GM23338 (cell line): ENCODE measurements at regions not wholly inside any gene's neighbourhood (a gene's known extent, or its start where the extent isn't known, plus 50 kb on each side); places are given as distances from the start of the nearest gene placed in this dataset.

ENCODE experiments used
- ATAC-seq: fragments of 200-7000 bp; cut with Tn5 transposase; 3 replicates; pipeline ENCODE4 v1.9.1; 2020
- DNase-seq: peaks from one replicate; pipeline ENCODE4 v3.0.0-alpha.2; 2015; ENCODE audit warnings: low spot score
- H2AFZ ChIP-seq: fragments of 200-600 bp; sonication (generic); 2 replicates; pipeline ENCODE4 v1.8.0; 2016; ENCODE audit warnings: antibody characterized with exemption, mild to moderate bottlenecking, moderate library complexity
- H3F3A ChIP-seq: fragments of 200-600 bp; sonication (generic); replicated peaks from 2 replicates; pipeline ENCODE4 v1.8.0; 2017; ENCODE audit warnings: antibody characterized with exemption, mixed run types, low read depth
- H3K27ac ChIP-seq: fragments of 200-600 bp; sonication (generic); 2 replicates; pipeline ENCODE4 v1.6.1; 2016; ENCODE audit warnings: low read depth
- H3K27me3 ChIP-seq: fragments of 200-600 bp; sonication (generic); 2 replicates; pipeline ENCODE4 v1.8.0; 2016; ENCODE audit warnings: mild to moderate bottlenecking, mixed run types, moderate library complexity; ENCODE audit not compliant: insufficient read depth
- H3K36me3 ChIP-seq: fragments of 200-600 bp; sonication (generic); 2 replicates; pipeline ENCODE4 v1.8.0; 2016; ENCODE audit warnings: mild to moderate bottlenecking; ENCODE audit not compliant: insufficient read depth
- H3K4me1 ChIP-seq: fragments of 200-600 bp; sonication (generic); 2 replicates; pipeline ENCODE4 v1.8.0; 2016; ENCODE audit warnings: mild to moderate bottlenecking, moderate library complexity; ENCODE audit not compliant: insufficient read depth
- H3K4me2 ChIP-seq: fragments of 200-600 bp; sonication (generic); 2 replicates; pipeline ENCODE4 v1.7.1; 2017; ENCODE audit warnings: mixed run types
- H3K4me3 ChIP-seq: fragments of 200-600 bp; sonication (generic); 2 replicates; pipeline ENCODE4 v1.6.1; 2016; ENCODE audit warnings: mixed run types
- H3K79me2 ChIP-seq: fragments of 200-600 bp; sonication (generic); replicated peaks from 2 replicates; pipeline ENCODE4 v1.8.0; 2017; ENCODE audit warnings: mild to moderate bottlenecking; ENCODE audit not compliant: insufficient read depth
- H3K9me2 ChIP-seq: fragments of 200-600 bp; sonication (generic); 2 replicates; pipeline ENCODE4 v1.8.0; 2017; ENCODE audit not compliant: insufficient read depth
- H4K20me1 ChIP-seq: fragments of 200-600 bp; sonication (generic); replicated peaks from 2 replicates; pipeline ENCODE4 v1.8.0; 2017; ENCODE audit warnings: mild to moderate bottlenecking; ENCODE audit not compliant: insufficient read depth
- H3K27ac Mint-ChIP-seq: 2 replicates; pipeline ENCODE4 v1.8.0; 2020; ENCODE audit warnings: inconsistent platforms, mild to moderate bottlenecking, moderate library complexity, mixed read lengths
- H3K27me3 Mint-ChIP-seq: 3 replicates; pipeline ENCODE4 v1.8.0; 2022; ENCODE audit warnings: low read depth, mild to moderate bottlenecking, moderate library complexity, mixed read lengths, inconsistent platforms; ENCODE audit not compliant: insufficient read depth, poor library complexity
- H3K36me3 Mint-ChIP-seq: 3 replicates; pipeline ENCODE4 v1.8.0; 2021; ENCODE audit warnings: low read depth, mild to moderate bottlenecking, inconsistent platforms, moderate library complexity, mixed read lengths
- H3K4me1 Mint-ChIP-seq: 3 replicates; pipeline ENCODE4 v1.8.0; 2020; ENCODE audit warnings: mild to moderate bottlenecking, inconsistent platforms, mixed read lengths
- H3K4me3 Mint-ChIP-seq: 3 replicates; pipeline ENCODE4 v1.8.0; 2021; ENCODE audit warnings: moderate library complexity, mild to moderate bottlenecking, inconsistent platforms, mixed read lengths
- H3K9me3 Mint-ChIP-seq: 3 replicates; pipeline ENCODE4 v1.8.0; 2020; ENCODE audit warnings: moderate library complexity, mild to moderate bottlenecking, inconsistent platforms, mixed read lengths
- JUNB ChIP-seq: IDR thresholded peaks from one replicate; pipeline ENCODE4 v1.6.1; 2016; ENCODE audit warnings: antibody characterized with exemption; ENCODE audit not compliant: unreplicated experiment
- ZNF114 ChIP-seq: fragments of 250-450 bp; sonication (Bioruptor Pico); IDR thresholded peaks from 2 replicates; pipeline ENCODE4 v1.5.0; 2020; ENCODE audit warnings: mild to moderate bottlenecking, moderate library complexity
- TF ChIP-seq, protein P1 (sequence below): fragments of 250-450 bp; sonication (Bioruptor Pico); IDR thresholded peaks from 2 replicates; pipeline ENCODE4 v1.5.0; 2020; ENCODE audit warnings: mild to moderate bottlenecking, moderate library complexity
- TF ChIP-seq, protein P2 (sequence below), 2 experiments: fragments of 200-600 bp in 1 of 2; sonication (generic) in 1 of 2; conservative IDR thresholded peaks; 2 replicates each; pipeline versions ENCODE4 v1.5.1 to v1.6.1; 2016 to 2017; ENCODE audit warnings: antibody characterized with exemption in 2 of 2, low read depth in 2 of 2, mild to moderate bottlenecking in 2 of 2, moderate library complexity in 1 of 2

- TF ChIP-seq, protein P1, sequence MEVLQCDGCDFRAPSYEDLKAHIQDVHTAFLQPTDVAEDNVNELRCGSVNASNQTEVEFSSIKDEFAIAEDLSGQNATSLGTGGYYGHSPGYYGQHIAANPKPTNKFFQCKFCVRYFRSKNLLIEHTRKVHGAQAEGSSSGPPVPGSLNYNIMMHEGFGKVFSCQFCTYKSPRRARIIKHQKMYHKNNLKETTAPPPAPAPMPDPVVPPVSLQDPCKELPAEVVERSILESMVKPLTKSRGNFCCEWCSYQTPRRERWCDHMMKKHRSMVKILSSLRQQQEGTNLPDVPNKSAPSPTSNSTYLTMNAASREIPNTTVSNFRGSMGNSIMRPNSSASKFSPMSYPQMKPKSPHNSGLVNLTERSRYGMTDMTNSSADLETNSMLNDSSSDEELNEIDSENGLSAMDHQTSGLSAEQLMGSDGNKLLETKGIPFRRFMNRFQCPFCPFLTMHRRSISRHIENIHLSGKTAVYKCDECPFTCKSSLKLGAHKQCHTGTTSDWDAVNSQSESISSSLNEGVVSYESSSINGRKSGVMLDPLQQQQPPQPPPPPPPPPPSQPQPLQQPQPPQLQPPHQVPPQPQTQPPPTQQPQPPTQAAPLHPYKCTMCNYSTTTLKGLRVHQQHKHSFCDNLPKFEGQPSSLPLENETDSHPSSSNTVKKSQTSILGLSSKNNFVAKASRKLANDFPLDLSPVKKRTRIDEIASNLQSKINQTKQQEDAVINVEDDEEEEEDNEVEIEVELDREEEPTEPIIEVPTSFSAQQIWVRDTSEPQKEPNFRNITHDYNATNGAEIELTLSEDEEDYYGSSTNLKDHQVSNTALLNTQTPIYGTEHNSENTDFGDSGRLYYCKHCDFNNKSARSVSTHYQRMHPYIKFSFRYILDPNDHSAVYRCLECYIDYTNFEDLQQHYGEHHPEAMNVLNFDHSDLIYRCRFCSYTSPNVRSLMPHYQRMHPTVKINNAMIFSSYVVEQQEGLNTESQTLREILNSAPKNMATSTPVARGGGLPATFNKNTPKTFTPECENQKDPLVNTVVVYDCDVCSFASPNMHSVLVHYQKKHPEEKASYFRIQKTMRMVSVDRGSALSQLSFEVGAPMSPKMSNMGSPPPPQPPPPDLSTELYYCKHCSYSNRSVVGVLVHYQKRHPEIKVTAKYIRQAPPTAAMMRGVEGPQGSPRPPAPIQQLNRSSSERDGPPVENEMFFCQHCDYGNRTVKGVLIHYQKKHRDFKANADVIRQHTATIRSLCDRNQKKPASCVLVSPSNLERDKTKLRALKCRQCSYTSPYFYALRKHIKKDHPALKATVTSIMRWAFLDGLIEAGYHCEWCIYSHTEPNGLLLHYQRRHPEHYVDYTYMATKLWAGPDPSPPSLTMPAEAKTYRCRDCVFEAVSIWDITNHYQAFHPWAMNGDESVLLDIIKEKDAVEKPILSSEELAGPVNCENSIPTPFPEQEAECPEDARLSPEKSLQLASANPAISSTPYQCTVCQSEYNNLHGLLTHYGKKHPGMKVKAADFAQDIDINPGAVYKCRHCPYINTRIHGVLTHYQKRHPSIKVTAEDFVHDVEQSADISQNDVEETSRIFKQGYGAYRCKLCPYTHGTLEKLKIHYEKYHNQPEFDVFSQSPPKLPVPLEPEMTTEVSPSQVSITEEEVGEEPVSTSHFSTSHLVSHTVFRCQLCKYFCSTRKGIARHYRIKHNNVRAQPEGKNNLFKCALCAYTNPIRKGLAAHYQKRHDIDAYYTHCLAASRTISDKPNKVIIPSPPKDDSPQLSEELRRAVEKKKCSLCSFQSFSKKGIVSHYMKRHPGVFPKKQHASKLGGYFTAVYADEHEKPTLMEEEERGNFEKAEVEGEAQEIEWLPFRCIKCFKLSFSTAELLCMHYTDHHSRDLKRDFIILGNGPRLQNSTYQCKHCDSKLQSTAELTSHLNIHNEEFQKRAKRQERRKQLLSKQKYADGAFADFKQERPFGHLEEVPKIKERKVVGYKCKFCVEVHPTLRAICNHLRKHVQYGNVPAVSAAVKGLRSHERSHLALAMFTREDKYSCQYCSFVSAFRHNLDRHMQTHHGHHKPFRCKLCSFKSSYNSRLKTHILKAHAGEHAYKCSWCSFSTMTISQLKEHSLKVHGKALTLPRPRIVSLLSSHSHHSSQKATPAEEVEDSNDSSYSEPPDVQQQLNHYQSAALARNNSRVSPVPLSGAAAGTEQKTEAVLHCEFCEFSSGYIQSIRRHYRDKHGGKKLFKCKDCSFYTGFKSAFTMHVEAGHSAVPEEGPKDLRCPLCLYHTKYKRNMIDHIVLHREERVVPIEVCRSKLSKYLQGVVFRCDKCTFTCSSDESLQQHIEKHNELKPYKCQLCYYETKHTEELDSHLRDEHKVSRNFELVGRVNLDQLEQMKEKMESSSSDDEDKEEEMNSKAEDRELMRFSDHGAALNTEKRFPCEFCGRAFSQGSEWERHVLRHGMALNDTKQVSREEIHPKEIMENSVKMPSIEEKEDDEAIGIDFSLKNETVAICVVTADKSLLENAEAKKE (CRISPR knock-in tag), result no peak
Observed at GRCh38 chr20:40739841-40740240, 50.8 kb upstream of the MAFB start (continued).

- no peaks in the 10 kb centered on the region for H3K36me3 ChIP-seq
- TF ChIP-seq, protein P2, sequence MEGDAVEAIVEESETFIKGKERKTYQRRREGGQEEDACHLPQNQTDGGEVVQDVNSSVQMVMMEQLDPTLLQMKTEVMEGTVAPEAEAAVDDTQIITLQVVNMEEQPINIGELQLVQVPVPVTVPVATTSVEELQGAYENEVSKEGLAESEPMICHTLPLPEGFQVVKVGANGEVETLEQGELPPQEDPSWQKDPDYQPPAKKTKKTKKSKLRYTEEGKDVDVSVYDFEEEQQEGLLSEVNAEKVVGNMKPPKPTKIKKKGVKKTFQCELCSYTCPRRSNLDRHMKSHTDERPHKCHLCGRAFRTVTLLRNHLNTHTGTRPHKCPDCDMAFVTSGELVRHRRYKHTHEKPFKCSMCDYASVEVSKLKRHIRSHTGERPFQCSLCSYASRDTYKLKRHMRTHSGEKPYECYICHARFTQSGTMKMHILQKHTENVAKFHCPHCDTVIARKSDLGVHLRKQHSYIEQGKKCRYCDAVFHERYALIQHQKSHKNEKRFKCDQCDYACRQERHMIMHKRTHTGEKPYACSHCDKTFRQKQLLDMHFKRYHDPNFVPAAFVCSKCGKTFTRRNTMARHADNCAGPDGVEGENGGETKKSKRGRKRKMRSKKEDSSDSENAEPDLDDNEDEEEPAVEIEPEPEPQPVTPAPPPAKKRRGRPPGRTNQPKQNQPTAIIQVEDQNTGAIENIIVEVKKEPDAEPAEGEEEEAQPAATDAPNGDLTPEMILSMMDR (conservative IDR thresholded peaks at IDR 0.05; ENCODE audit: low read depth in 2 of 2), result peak; percentile 80 to 84
- TF ChIP-seq ZNF114 (CRISPR knock-in tag) (no peak), JUNB (no peak)
- peaks cover 11% of the 10 kb centered on the region for H3K4me1 ChIP-seq
- H3K9me2 ChIP-seq, result no peaks in the 10 kb centered on the region
- DNase-seq (peak; percentile 83), ATAC-seq (peak; percentile 87)
- no peaks in the 10 kb centered on the region for H3K36me3 Mint-ChIP-seq
- H3K27me3 Mint-ChIP-seq, result peaks cover 3% of the 10 kb centered on the region
- no peak overlapping the region for H3K27ac ChIP-seq
- no peaks in the 10 kb centered on the region for H3K79me2 ChIP-seq
- H2AFZ ChIP-seq, result no peak overlapping the region
- H3K4me3 Mint-ChIP-seq, result no peak overlapping the region
- peaks cover 11% of the 10 kb centered on the region for H3K4me1 Mint-ChIP-seq
- H4K20me1 ChIP-seq, result no peaks in the 10 kb centered on the region
- no peaks in the 10 kb centered on the region for H3K9me3 Mint-ChIP-seq
- no peak overlapping the region for H3K4me2 ChIP-seq
- no peaks in the 10 kb centered on the region for H3F3A ChIP-seq
- no peaks in the 10 kb centered on the region for H3K27me3 ChIP-seq
- no peak overlapping the region for H3K27ac Mint-ChIP-seq
- no peak overlapping the region for H3K4me3 ChIP-seq
Observed at GRCh38 chr20:40741507-40742106, 52.6 kb upstream of the MAFB start.
